Upper lobe of left lung (tissue), 6 donors: ENCODE measurements at regions not wholly inside any gene's neighbourhood (a gene's known extent, or its start where the extent isn't known, plus 50 kb on each side); places are given as distances from the start of the nearest gene placed in this dataset.

Source experiments
- ATAC-seq, 2 donors: fragments of 200-7000 bp; cut with Tn5 transposase; one replicate each; pipeline ENCODE4 v1.9.1; 2022; ENCODE audit warnings: mild to moderate bottlenecking in 2 of 2, moderate library complexity in 2 of 2; ENCODE audit not compliant: low FRiP score in 2 of 2
- DNase-seq, 2 donors: peaks; one replicate each; pipeline ENCODE4 v3.0.0-alpha.2; 2019 to 2020
- H3K27ac ChIP-seq, 4 donors: fragments of 200-600 bp; sonication (generic); one replicate each; pipeline ENCODE4 v1.5.1; 2016 to 2019
- H3K27me3 ChIP-seq, 4 donors: fragments of 200-600 bp; sonication (generic); one replicate each; pipeline ENCODE4 v1.5.1; 2017 to 2019
- H3K36me3 ChIP-seq, 4 donors: fragments of 200-600 bp; sonication (generic); one replicate each; pipeline ENCODE4 v1.5.1; 2016 to 2019
- H3K4me1 ChIP-seq, 4 donors: fragments of 200-600 bp; sonication (generic); one replicate each; pipeline ENCODE4 v1.5.1; 2018 to 2019
- H3K4me3 ChIP-seq, 4 donors: fragments of 200-600 bp; sonication (generic); one replicate each; pipeline ENCODE4 v1.5.1; 2017 to 2019; ENCODE audit warnings: mild to moderate bottlenecking in 2 of 4, moderate library complexity in 1 of 4
- H3K9me3 ChIP-seq, 4 donors: fragments of 200-600 bp; sonication (generic); one replicate each; pipeline ENCODE4 v1.5.1; 2018 to 2019
- CTCF ChIP-seq, 6 experiments: fragments of 450-650 bp in 4 of 6; fragments of 200-600 bp in 2 of 6; sonication (generic) in 2 of 6; IDR thresholded peaks; one replicate each; pipeline ENCODE4 v1.5.1; 2016 to 2019; ENCODE audit warnings: antibody characterized with exemption in 6 of 6
- EP300 ChIP-seq, 4 donors: sonication (generic); formaldehyde crosslinking; IDR thresholded peaks; one replicate each; pipeline ENCODE4 v1.5.1; 2017; ENCODE audit warnings: antibody characterized with exemption in 4 of 4, control low read depth in 2 of 4
- POLR2A ChIP-seq, 4 donors: fragments of 450-650 bp; IDR thresholded peaks; one replicate each; pipeline ENCODE4 v1.5.1; 2016 to 2017; ENCODE audit warnings: antibody characterized with exemption in 4 of 4, mild to moderate bottlenecking in 2 of 4
- POLR2AphosphoS5 ChIP-seq, 2 donors: sonication (generic); formaldehyde crosslinking; IDR thresholded peaks; one replicate each; pipeline ENCODE4 v1.5.1; 2017; ENCODE audit warnings: antibody characterized with exemption in 2 of 2
- WGBS, 2 donors: methylation state at CpG; one replicate each; pipeline ENCODE4 v1.1.5; 2017 to 2018; 5-methylcytosine and 5-hydroxymethylcytosine counted together
- donor health status: DM: no; HTN: no; CAD: no; lungs with moderate emphysema.
- donor health status: DM: no; HTN: yes; CAD: no; lungs with severe emphysema.

GRCh38 chr3:27796365-27796875, 74.3 kb upstream of the EOMES start:
- ATAC-seq = no peak
- Histone ChIP-seq H3K4me1 (no peaks in the 10 kb centered on the region), H3K36me3 (no peaks in the 10 kb centered on the region), H3K9me3 (no peaks in the 10 kb centered on the region), H3K27ac (no peak overlapping the region), H3K27me3 (no peaks in the 10 kb centered on the region), H3K4me3 (no peak overlapping the region)
- no peak for DNase-seq
- TF ChIP-seq CTCF (IDR thresholded peaks at IDR 0.05) (no peak), POLR2A (IDR thresholded peaks at IDR 0.05) (no peak), EP300 (IDR thresholded peaks at IDR 0.05) (no peak), POLR2AphosphoS5 (IDR thresholded peaks at IDR 0.05) (no peak)
- WGBS, 2 donors = 87 to 89% methylated on average over 4 of the region's 4 CpGs

DNA sequence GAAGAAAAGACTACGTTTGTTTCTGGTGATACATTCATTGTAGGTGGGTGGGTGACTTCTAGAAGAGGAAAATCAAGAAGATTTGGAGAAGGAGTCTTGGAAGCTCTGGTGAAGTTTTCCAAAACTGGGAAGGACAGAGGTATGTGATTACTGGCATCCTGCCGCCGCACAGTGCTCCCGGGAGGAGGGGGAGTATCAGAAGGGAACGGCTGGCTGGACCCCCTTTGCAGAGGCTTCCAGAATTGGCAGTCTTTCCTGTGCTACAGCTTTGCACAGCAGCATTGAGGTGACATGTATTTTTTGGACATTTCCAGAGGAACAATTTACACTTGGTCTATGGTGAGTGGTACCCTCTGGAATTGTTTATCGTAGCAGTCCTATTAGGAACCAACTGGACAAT, 75.7 kb upstream of the EOMES start:
- TF ChIP-seq EP300 (IDR thresholded peaks at IDR 0.05) (no peak), CTCF (IDR thresholded peaks at IDR 0.05) (no peak), POLR2A (IDR thresholded peaks at IDR 0.05) (no peak), POLR2AphosphoS5 (IDR thresholded peaks at IDR 0.05) (no peak)
- Histone ChIP-seq H3K4me3 (no peak overlapping the region), H3K4me1 (no peaks in the 10 kb centered on the region), H3K36me3 (no peaks in the 10 kb centered on the region), H3K27me3 (no peaks in the 10 kb centered on the region), H3K27ac (no peak overlapping the region), H3K9me3 (no peaks in the 10 kb centered on the region)
- DNase-seq (no peak), ATAC-seq (no peak)
- 80 to 93% methylated on average over 5 to 6 of the region's 6 CpGs for whole genome bisulfite sequencing, 2 donors

- DNase-seq (no peak), ATAC-seq (no peak)
- 85 to 90% methylated on average over 3 of the region's 3 CpGs for WGBS, 2 donors
- Histone ChIP-seq H3K36me3 (no peaks in the 10 kb centered on the region), H3K27ac (no peak overlapping the region), H3K4me3 (no peak overlapping the region), H3K4me1 (no peaks in the 10 kb centered on the region), H3K27me3 (no peaks in the 10 kb centered on the region), H3K9me3 (no peaks in the 10 kb centered on the region)
- TF ChIP-seq POLR2AphosphoS5 (IDR thresholded peaks at IDR 0.05) (no peak), EP300 (IDR thresholded peaks at IDR 0.05) (no peak), CTCF (IDR thresholded peaks at IDR 0.05) (no peak), POLR2A (IDR thresholded peaks at IDR 0.05) (no peak)
Observed at GRCh38 chr3:27800261-27800660, 78.1 kb upstream of the EOMES start.

DNA sequence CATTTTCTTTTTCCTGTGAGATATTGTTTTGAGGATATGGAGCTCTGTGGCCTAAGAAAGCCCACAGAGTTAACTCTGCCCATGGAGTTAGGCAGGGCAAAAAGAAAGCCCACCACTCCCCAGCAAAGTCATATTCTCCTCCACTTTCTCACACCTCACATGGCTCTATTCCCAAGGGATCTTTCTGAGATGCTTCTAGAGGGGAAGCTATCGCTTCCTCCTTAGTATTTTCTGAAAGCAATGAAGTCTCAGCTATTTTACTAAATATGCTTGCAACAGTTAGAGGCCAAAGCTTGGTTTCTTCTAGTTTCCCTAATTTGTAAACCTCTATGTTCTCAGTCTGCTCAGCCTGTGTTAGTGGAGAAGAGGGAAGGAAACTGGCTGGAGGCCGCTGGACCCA, 80.3 kb upstream of the EOMES start:
- WGBS, 2 donors = 76 to 86% methylated on average over 2 of the region's 2 CpGs
- no peaks in the 10 kb centered on the region for H3K4me1 ChIP-seq
- H3K9me3 ChIP-seq = no peaks in the 10 kb centered on the region
- no peak overlapping the region for H3K4me3 ChIP-seq
- TF ChIP-seq CTCF (IDR thresholded peaks at IDR 0.05) = no peak
- TF ChIP-seq EP300 (IDR thresholded peaks at IDR 0.05) = no peak
- TF ChIP-seq POLR2A (IDR thresholded peaks at IDR 0.05) = no peak
- no peak for TF ChIP-seq POLR2AphosphoS5 (IDR thresholded peaks at IDR 0.05)
- no peaks in the 10 kb centered on the region for H3K36me3 ChIP-seq
- DNase-seq (no peak), ATAC-seq (no peak)
- H3K27ac ChIP-seq = no peak overlapping the region
- H3K27me3 ChIP-seq = no peaks in the 10 kb centered on the region

DNA sequence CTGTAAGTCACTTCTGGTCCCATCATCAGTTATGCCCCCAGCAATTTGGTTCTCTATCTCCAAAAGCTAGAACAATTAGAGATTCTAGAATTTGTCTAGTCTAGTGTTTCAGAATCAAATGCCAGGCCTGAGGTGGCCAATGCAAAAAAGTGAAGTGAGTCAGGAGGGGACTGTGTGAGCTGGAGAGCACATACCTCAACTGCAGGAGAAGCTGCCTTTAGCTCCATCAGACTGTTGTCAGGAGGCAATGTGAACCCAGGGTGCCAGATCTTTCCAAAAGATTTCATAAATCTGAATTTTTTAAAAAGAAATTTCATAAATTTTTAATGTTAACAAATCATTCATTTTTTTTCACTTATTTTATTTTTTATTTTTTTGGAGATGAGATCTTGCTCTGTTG, 80.7 kb upstream of the EOMES start:
- Histone ChIP-seq H3K27me3 (no peaks in the 10 kb centered on the region), H3K36me3 (no peaks in the 10 kb centered on the region), H3K9me3 (no peaks in the 10 kb centered on the region), H3K4me1 (no peaks in the 10 kb centered on the region), H3K27ac (no peak overlapping the region), H3K4me3 (no peak overlapping the region)
- ATAC-seq (no peak), DNase-seq (no peak)
- TF ChIP-seq CTCF (IDR thresholded peaks at IDR 0.05) = no peak
- TF ChIP-seq POLR2A (IDR thresholded peaks at IDR 0.05) = no peak
- TF ChIP-seq EP300 (IDR thresholded peaks at IDR 0.05) = no peak
- TF ChIP-seq POLR2AphosphoS5 (IDR thresholded peaks at IDR 0.05) = no peak
